HCT116 (cell line): ENCODE measurements at regions not wholly inside any gene's neighbourhood (a gene's known extent, or its start where the extent isn't known, plus 50 kb on each side); places are given as distances from the start of the nearest gene placed in this dataset.

Experiments
- ATAC-seq: fragments of 200-7000 bp; cut with Tn5 transposase; 2 replicates; pipeline ENCODE4 v1.9.1; 2020; ENCODE audit warnings: mild to moderate bottlenecking, moderate library complexity
- BruUV-seq: library from RNA; stranded (reverse); fragments of 400-500 nt; replicated peaks from 2 replicates; lab custom pipeline; 2021; lab: Mats Ljungman, UMichigan
- CTCF ChIA-PET: fragments of 300-600 bp; sonication (Branson Sonifier 250); formaldehyde crosslinking; loops from one replicate; lab custom pipeline; 2021; ENCODE audit warnings: antibody characterized with exemption; lab: Charles Lee
- POLR2A ChIA-PET: fragments of 300-600, 350-600 bp; sonication (Branson Sonifier 250); formaldehyde crosslinking; loops from one replicate; lab custom pipeline; 2021; ENCODE audit warnings: antibody characterized with exemption; lab: Charles Lee
- RAD21 ChIA-PET, 2 experiments: fragments of 300-600 bp; sonication (Branson Sonifier 250); formaldehyde crosslinking; loops; one replicate each; lab custom pipeline; 2023; ENCODE audit warnings: low total read pairs in 2 of 2; ENCODE audit not compliant: uncharacterized antibody in 2 of 2, unreplicated experiment in 2 of 2, low non-redundant PET in 1 of 2; lab: Charles Lee
- DNase-seq: peaks from one replicate; pipeline ENCODE4 v3.0.0-alpha.2; 2010; ENCODE audit warnings: low read depth, low spot score
- H2AFZ ChIP-seq: fragments of 200-600 bp; shearing (Covaris generic), sonication (generic); 2 replicates; pipeline ENCODE4 v1.6.1; 2017; ENCODE audit warnings: low read depth, mixed run types, mixed read lengths, antibody characterized with exemption, low read length; ENCODE audit not compliant: poor library complexity, severe bottlenecking
- H3K27ac ChIP-seq: 2 replicates; pipeline ENCODE4 v1.5.1; 2012; ENCODE audit warnings: low read depth, low read length
- H3K27me3 ChIP-seq: fragments of 200-600 bp; sonication (generic); 2 replicates; pipeline ENCODE4 v1.6.1; 2016; ENCODE audit warnings: mixed run types, low read length, mixed read lengths; ENCODE audit not compliant: insufficient read depth
- H3K36me3 ChIP-seq, 2 experiments: fragments of 200-500 bp in 1 of 2; fragments of 200-600 bp in 1 of 2; sonication (Bioruptor generic) in 1 of 2; sonication (generic) in 1 of 2; 2 replicates each; pipeline versions ENCODE4 v1.5.1 to v1.6.1; 2014 to 2016; ENCODE audit warnings: low read length in 2 of 2, inconsistent platforms in 1 of 2, mixed read lengths in 1 of 2, mixed run types in 1 of 2; ENCODE audit not compliant: insufficient read depth in 2 of 2, control insufficient read depth in 1 of 2
- H3K4me1 ChIP-seq, 2 experiments: fragments of 200-600 bp in 1 of 2; sonication (generic) in 1 of 2; 2 replicates each; pipeline versions ENCODE4 v1.5.1 to v1.6.1; 2012 to 2017; ENCODE audit warnings: low read length in 2 of 2, inconsistent platforms in 1 of 2, mild to moderate bottlenecking in 1 of 2, mixed read lengths in 1 of 2, mixed run types in 1 of 2, moderate library complexity in 1 of 2; ENCODE audit not compliant: insufficient read depth in 2 of 2, control insufficient read depth in 1 of 2
- H3K4me2 ChIP-seq: fragments of 200-600 bp; sonication (generic); 2 replicates; pipeline ENCODE4 v1.6.1; 2017; ENCODE audit warnings: mixed run types, low read length, mixed read lengths
- H3K4me3 ChIP-seq, 2 experiments: fragments of 200-600 bp in 1 of 2; sonication (generic) in 1 of 2; replicated peaks in 1 of 2; 2 replicates each; pipeline ENCODE4 v1.5.1; 2011 to 2016; ENCODE audit warnings: low read length in 2 of 2, control low read depth in 1 of 2, low read depth in 1 of 2, mild to moderate bottlenecking in 1 of 2, mixed read lengths in 1 of 2, mixed run types in 1 of 2
- H3K79me2 ChIP-seq: fragments of 200-600 bp; sonication (generic); 2 replicates; pipeline ENCODE4 v1.6.1; 2017; ENCODE audit warnings: mild to moderate bottlenecking, mixed run types, low read length, moderate library complexity, mixed read lengths; ENCODE audit not compliant: insufficient read depth
- H3K9ac ChIP-seq: fragments of 200-600 bp; sonication (generic); 2 replicates; pipeline ENCODE4 v1.6.1; 2016; ENCODE audit warnings: low read length, mixed read lengths
- H3K9me2 ChIP-seq: fragments of 200-600 bp; sonication (generic), shearing (Covaris generic); 2 replicates; pipeline ENCODE4 v1.6.1; 2017; ENCODE audit warnings: mixed run types, mild to moderate bottlenecking, moderate library complexity; ENCODE audit not compliant: insufficient read depth
- H3K9me3 ChIP-seq, 2 experiments: fragments of 200-500 bp in 1 of 2; fragments of 200-600 bp in 1 of 2; sonication (Bioruptor generic) in 1 of 2; sonication (generic) in 1 of 2; 2 replicates each; pipeline ENCODE4 v1.6.1; 2014 to 2017; ENCODE audit warnings: low read length in 2 of 2, mixed read lengths in 2 of 2, inconsistent platforms in 1 of 2, low read depth in 1 of 2, mild to moderate bottlenecking in 1 of 2, mixed run types in 1 of 2, moderate library complexity in 1 of 2; ENCODE audit not compliant: control insufficient read depth in 1 of 2, insufficient read depth in 1 of 2
- H4K20me1 ChIP-seq: fragments of 200-600 bp; sonication (generic), shearing (Covaris generic); 2 replicates; pipeline ENCODE4 v1.6.1; 2017; ENCODE audit warnings: mixed run types, mild to moderate bottlenecking, moderate library complexity; ENCODE audit not compliant: insufficient read depth
- ATF3 ChIP-seq: IDR thresholded peaks from 2 replicates; pipeline ENCODE4 v1.6.1; 2012
- CBX3 ChIP-seq: IDR thresholded peaks from 2 replicates; pipeline ENCODE4 v1.6.1; 2012; ENCODE audit warnings: low read depth
- CEBPB ChIP-seq: IDR thresholded peaks from 2 replicates; pipeline ENCODE4 v1.6.1; 2012; ENCODE audit warnings: low read depth
- ELF1 ChIP-seq: IDR thresholded peaks from 2 replicates; pipeline ENCODE4 v1.6.1; 2012; ENCODE audit warnings: low read depth, borderline replicate concordance
- EZH2 ChIP-seq: fragments of 200-600 bp; sonication (generic); IDR thresholded peaks from 2 replicates; pipeline ENCODE4 v1.6.1; 2017; ENCODE audit warnings: antibody characterized with exemption, mixed run types
- EZH2phosphoT487 ChIP-seq: fragments of 200-600 bp; IDR thresholded peaks from 2 replicates; pipeline ENCODE4 v1.6.1; 2018; ENCODE audit warnings: antibody characterized with exemption, borderline replicate concordance
- MAX ChIP-seq: IDR thresholded peaks from 2 replicates; pipeline ENCODE4 v1.6.1; 2012
- POLR2AphosphoS5 ChIP-seq: IDR thresholded peaks from 2 replicates; pipeline ENCODE4 v1.6.1; 2011; ENCODE audit warnings: mild to moderate bottlenecking, low read depth, low read length, moderate library complexity
- REST ChIP-seq: IDR thresholded peaks from 2 replicates; pipeline ENCODE4 v1.6.1; 2012; ENCODE audit warnings: low read depth
- ZBTB33 ChIP-seq: IDR thresholded peaks from 2 replicates; pipeline ENCODE4 v1.6.1; 2011; ENCODE audit warnings: mild to moderate bottlenecking, low read length, moderate library complexity; ENCODE audit not compliant: insufficient replicate concordance; ENCODE audit errors: extremely low read depth
- ZFX ChIP-seq: fragments of 450-650 bp; IDR thresholded peaks from 2 replicates; pipeline ENCODE4 v1.6.1; 2017
- ZNF274 ChIP-seq: fragments of 200-500 bp; sonication (Bioruptor generic); IDR thresholded peaks from 2 replicates; pipeline ENCODE4 v1.6.1; 2014; ENCODE audit warnings: mild to moderate bottlenecking, low read depth, low read length, inconsistent platforms
- intact Hi-C: fragments of 100-400 bp; cut with micrococcal nuclease; formaldehyde crosslinking; loops from 2 replicates; pipeline ENCODE4 v1.10.0; 2022

GRCh38 chr3:27024493-27024892 lies 344.7 kb downstream of the NEK10 start:
- H3K4me2 ChIP-seq: no peak overlapping the region
- no peaks in the 10 kb centered on the region for H3K9me2 ChIP-seq
- H4K20me1 ChIP-seq: no peaks in the 10 kb centered on the region
- DNase-seq (no peak), ATAC-seq (no peak)
- intact Hi-C loops: no loop called here
- H3K36me3 ChIP-seq: no peaks in the 10 kb centered on the region; a peak in 1 of 4 replicates
- H3K4me1 ChIP-seq: no peaks in the 10 kb centered on the region
- no peaks in the 10 kb centered on the region for H3K9me3 ChIP-seq
- H3K27me3 ChIP-seq: no peaks in the 10 kb centered on the region
- CTCF ChIA-PET: no interaction called here
- BruUV-seq: no TSS peak
- TF ChIP-seq EZH2phosphoT487 (no peak), ELF1 (no peak), ATF3 (no peak), MAX (no peak), CEBPB (no peak), CBX3 (no peak), REST (no peak), POLR2AphosphoS5 (no peak), ZNF274 (no peak), ZBTB33 (no peak), ZFX (no peak), EZH2 (no peak)
- no peak overlapping the region for H3K4me3 ChIP-seq
- no peak overlapping the region for H2AFZ ChIP-seq
- H3K79me2 ChIP-seq: no peaks in the 10 kb centered on the region
- POLR2A ChIA-PET: no interaction called here
- RAD21 ChIA-PET: no interaction called here
- H3K9ac ChIP-seq: no peak overlapping the region
- no peak overlapping the region for H3K27ac ChIP-seq
